ENCODE measurements at regions not wholly inside any gene's neighbourhood (a gene's known extent, or its start where the extent isn't known, plus 50 kb on each side); places are given as distances from the start of the nearest gene placed in this dataset.

GRCh38 chr1:25146451-25146855, 85.8 kb downstream of the SYF2 start:
- no peak for DNase-seq
- H3K9me3 Mint-ChIP-seq, result no peaks in the 10 kb centered on the region
- no peaks in the 10 kb centered on the region for H3K4me1 Mint-ChIP-seq (ENCODE audit: low read depth)
- no peaks in the 10 kb centered on the region for H3K36me3 Mint-ChIP-seq
- no peak overlapping the region for H3K4me3 Mint-ChIP-seq
- POLR2A ChIA-PET, result no interaction called here
- H3K27ac Mint-ChIP-seq, result no peak overlapping the region
- peaks cover 24% of the 10 kb centered on the region for H3K27me3 Mint-ChIP-seq
- intact Hi-C loops (cut with micrococcal nuclease), result no loop called here
- CTCF ChIA-PET, result no interaction called here

GRCh38 chr1:25145775-25146393, 86.4 kb downstream of the SYF2 start:
- no peak overlapping the region for H3K27ac Mint-ChIP-seq
- no peaks in the 10 kb centered on the region for H3K36me3 Mint-ChIP-seq
- intact Hi-C loops (cut with micrococcal nuclease), result no loop called here
- ChIA-PET CTCF (no interaction called here), POLR2A (no interaction called here)
- no peaks in the 10 kb centered on the region for H3K4me1 Mint-ChIP-seq (ENCODE audit: low read depth)
- no peak overlapping the region for H3K4me3 Mint-ChIP-seq
- H3K9me3 Mint-ChIP-seq, result no peaks in the 10 kb centered on the region
- peaks cover 22% of the 10 kb centered on the region for H3K27me3 Mint-ChIP-seq
- no peak for DNase-seq

- H3K4me1 Mint-ChIP-seq (ENCODE audit: low read depth), result no peaks in the 10 kb centered on the region
- H3K9me3 Mint-ChIP-seq, result no peaks in the 10 kb centered on the region
- DNase-seq, result no peak
- ChIA-PET CTCF (interaction anchor here (0.6 to 0.9 kb wide), 2 partner anchors 64 to 65 kb away, joined by 3 read pairs; no protein-coding TSS in a partner anchor), POLR2A (no interaction called here)
- no peak overlapping the region for H3K27ac Mint-ChIP-seq
- H3K4me3 Mint-ChIP-seq, result no peak overlapping the region
- intact Hi-C loops (cut with micrococcal nuclease), result no loop called here
- H3K36me3 Mint-ChIP-seq, result no peaks in the 10 kb centered on the region
- peaks cover 24% of the 10 kb centered on the region for H3K27me3 Mint-ChIP-seq
Measured at GRCh38 chr1:25140073-25140797, 92.1 kb downstream of the SYF2 start.

GRCh38 chr1:25137521-25138395, 94.5 kb downstream of the SYF2 start:
- DNase-seq, result no peak
- Mint-ChIP-seq H3K9me3 (no peaks in the 10 kb centered on the region), H3K4me3 (no peak overlapping the region), H3K27me3 (peaks cover 24% of the 10 kb centered on the region), H3K27ac (no peak overlapping the region), H3K36me3 (no peaks in the 10 kb centered on the region), H3K4me1 (ENCODE audit: low read depth) (no peaks in the 10 kb centered on the region)
- CTCF ChIA-PET, result interaction anchor here (1.3 kb wide), 1 partner anchor 11 kb away, joined by 5 read pairs; no protein-coding TSS in a partner anchor
- POLR2A ChIA-PET, result no interaction called here
- intact Hi-C loops (cut with micrococcal nuclease), result no loop called here

GRCh38 chr1:25137106-25137505, 95.2 kb downstream of the SYF2 start:
- no peaks in the 10 kb centered on the region for H3K4me1 Mint-ChIP-seq (ENCODE audit: low read depth)
- H3K27ac Mint-ChIP-seq, result no peak overlapping the region
- DNase-seq, result no peak
- ChIA-PET POLR2A (no interaction called here), CTCF (no interaction called here)
- no peaks in the 10 kb centered on the region for H3K36me3 Mint-ChIP-seq
- no peaks in the 10 kb centered on the region for H3K9me3 Mint-ChIP-seq
- H3K27me3 Mint-ChIP-seq, result peaks cover 24% of the 10 kb centered on the region
- no peak overlapping the region for H3K4me3 Mint-ChIP-seq
- intact Hi-C loops (cut with micrococcal nuclease), result no loop called here

GRCh38 chr1:25135909-25136308, 96.4 kb downstream of the SYF2 start:
- Mint-ChIP-seq H3K4me1 (ENCODE audit: low read depth) (no peaks in the 10 kb centered on the region), H3K27ac (no peak overlapping the region), H3K9me3 (no peaks in the 10 kb centered on the region), H3K36me3 (no peaks in the 10 kb centered on the region), H3K4me3 (no peak overlapping the region), H3K27me3 (peaks cover 21% of the 10 kb centered on the region)
- ChIA-PET CTCF (no interaction called here), POLR2A (no interaction called here)
- DNase-seq, result no peak
- intact Hi-C loops (cut with micrococcal nuclease), result no loop called here

- Mint-ChIP-seq H3K4me3 (no peak overlapping the region), H3K4me1 (ENCODE audit: low read depth) (no peaks in the 10 kb centered on the region), H3K9me3 (no peaks in the 10 kb centered on the region), H3K27ac (no peak overlapping the region), H3K36me3 (no peaks in the 10 kb centered on the region), H3K27me3 (peaks cover 15% of the 10 kb centered on the region)
- DNase-seq, result no peak
- intact Hi-C loops (cut with micrococcal nuclease), result no loop called here
- ChIA-PET CTCF (interaction anchor here (0.7 kb wide), 1 partner anchor 14 kb away, joined by 4 read pairs; no protein-coding TSS in a partner anchor), POLR2A (no interaction called here)
Measured at GRCh38 chr1:25134801-25135461, 97.4 kb downstream of the SYF2 start.

- no peak for DNase-seq
- Mint-ChIP-seq H3K4me3 (no peak overlapping the region), H3K27me3 (peaks cover 11% of the 10 kb centered on the region), H3K9me3 (no peaks in the 10 kb centered on the region), H3K36me3 (no peaks in the 10 kb centered on the region), H3K27ac (no peak overlapping the region), H3K4me1 (ENCODE audit: low read depth) (no peaks in the 10 kb centered on the region)
- ChIA-PET CTCF (no interaction called here), POLR2A (no interaction called here)
- intact Hi-C loops (cut with micrococcal nuclease), result no loop called here
Measured at GRCh38 chr1:25134307-25134706, 98.0 kb downstream of the SYF2 start.

- Mint-ChIP-seq H3K36me3 (no peaks in the 10 kb centered on the region), H3K9me3 (no peaks in the 10 kb centered on the region), H3K4me1 (ENCODE audit: low read depth) (no peaks in the 10 kb centered on the region), H3K27ac (no peak overlapping the region), H3K27me3 (peaks cover 3% of the 10 kb centered on the region), H3K4me3 (no peak overlapping the region)
- no peak for DNase-seq
- CTCF ChIA-PET, result interaction anchor here (0.8 kb wide), 1 partner anchor 12 kb away, joined by 3 read pairs; no protein-coding TSS in a partner anchor
- POLR2A ChIA-PET, result no interaction called here
- intact Hi-C loops (cut with micrococcal nuclease), result no loop called here
Measured at GRCh38 chr1:25131794-25132193, 100.5 kb downstream of the SYF2 start.

- H3K27ac Mint-ChIP-seq, result no peak overlapping the region
- ChIA-PET CTCF (no interaction called here), POLR2A (no interaction called here)
- no peaks in the 10 kb centered on the region for H3K27me3 Mint-ChIP-seq
- no peaks in the 10 kb centered on the region for H3K4me1 Mint-ChIP-seq (ENCODE audit: low read depth)
- no peaks in the 10 kb centered on the region for H3K36me3 Mint-ChIP-seq
- no peaks in the 10 kb centered on the region for H3K9me3 Mint-ChIP-seq
- no peak for DNase-seq
- no peak overlapping the region for H3K4me3 Mint-ChIP-seq
- intact Hi-C loops (cut with micrococcal nuclease), result no loop called here
Measured at GRCh38 chr1:25130895-25131294, 101.4 kb downstream of the SYF2 start.

- DNase-seq, result no peak
- Mint-ChIP-seq H3K27me3 (no peaks in the 10 kb centered on the region), H3K27ac (no peak overlapping the region), H3K4me1 (ENCODE audit: low read depth) (no peaks in the 10 kb centered on the region), H3K36me3 (no peaks in the 10 kb centered on the region), H3K4me3 (no peak overlapping the region), H3K9me3 (no peaks in the 10 kb centered on the region)
- POLR2A ChIA-PET, result no interaction called here
- CTCF ChIA-PET, result interaction anchor here (1.0 to 1.4 kb wide), 2 partner anchors 18 to 76 kb away, joined by 4 read pairs; no protein-coding TSS in a partner anchor
- intact Hi-C loops (cut with micrococcal nuclease), result no loop called here
Measured at GRCh38 chr1:25129380-25129779, 102.9 kb downstream of the SYF2 start.

GRCh38 chr1:25128121-25128621, 104.1 kb downstream of the SYF2 start:
- Mint-ChIP-seq H3K4me1 (ENCODE audit: low read depth) (peaks cover 3% of the 10 kb centered on the region), H3K4me3 (no peak overlapping the region), H3K27me3 (no peaks in the 10 kb centered on the region), H3K9me3 (no peaks in the 10 kb centered on the region), H3K36me3 (no peaks in the 10 kb centered on the region), H3K27ac (no peak overlapping the region)
- DNase-seq, result peak; percentile 14
- ChIA-PET CTCF (interaction anchor here (0.6 to 1.4 kb wide), 2 partner anchors 20 to 77 kb away, joined by 3 to 4 read pairs; no protein-coding TSS in a partner anchor), POLR2A (no interaction called here)
- intact Hi-C loops (cut with micrococcal nuclease), result no loop called here

Data from activated CD4-positive, alpha-beta memory T cell treated with anti-CD3 and anti-CD28 coated beads for 36 hours (primary cell).